DMS 273 (cell line): ENCODE measurements at regions not wholly inside any gene's neighbourhood (a gene's known extent, or its start where the extent isn't known, plus 50 kb on each side); places are given as distances from the start of the nearest gene placed in this dataset.

ENCODE experiments used
- DNase-seq: peaks from one replicate; lab custom pipeline; 2025; ENCODE audit not compliant: unreplicated experiment; lab: John Stamatoyannopoulos, UW

DNA sequence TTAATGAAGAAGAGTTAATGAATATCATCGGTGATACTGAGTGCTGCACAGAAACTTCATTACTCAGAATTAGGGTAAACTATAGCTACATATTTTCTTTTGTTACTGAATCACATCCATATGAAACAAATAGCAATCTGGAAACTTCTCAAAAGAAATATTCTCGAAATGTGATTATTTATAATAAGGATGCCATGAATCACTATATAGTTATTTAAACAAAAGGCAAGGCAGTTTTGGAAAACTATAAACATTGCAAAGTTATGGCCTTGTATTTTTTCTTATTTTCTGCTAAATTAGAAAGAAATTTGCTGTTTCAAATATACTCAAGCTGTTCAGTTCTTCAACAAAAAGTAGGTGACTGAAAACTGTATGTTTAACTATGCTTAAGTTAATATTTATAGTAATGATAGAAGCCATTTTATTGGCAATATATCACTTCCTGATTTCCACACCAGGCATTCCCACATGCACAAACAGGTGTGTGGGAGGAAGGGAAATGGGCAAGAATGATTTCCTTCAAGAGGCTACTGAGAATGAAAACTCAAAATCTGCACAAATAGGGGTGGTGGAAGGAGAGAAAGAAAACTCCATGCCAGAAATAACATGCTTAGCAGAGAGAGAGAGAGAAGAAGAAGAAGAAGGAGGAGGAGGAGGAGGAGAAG is 74.5 kb upstream of the FRY start:
- DNase-seq = no peak

- no peak for DNase-seq
These were observed 73.8 kb upstream of the FRY start for GRCh38 chr13:31957772-31958171.

DNA sequence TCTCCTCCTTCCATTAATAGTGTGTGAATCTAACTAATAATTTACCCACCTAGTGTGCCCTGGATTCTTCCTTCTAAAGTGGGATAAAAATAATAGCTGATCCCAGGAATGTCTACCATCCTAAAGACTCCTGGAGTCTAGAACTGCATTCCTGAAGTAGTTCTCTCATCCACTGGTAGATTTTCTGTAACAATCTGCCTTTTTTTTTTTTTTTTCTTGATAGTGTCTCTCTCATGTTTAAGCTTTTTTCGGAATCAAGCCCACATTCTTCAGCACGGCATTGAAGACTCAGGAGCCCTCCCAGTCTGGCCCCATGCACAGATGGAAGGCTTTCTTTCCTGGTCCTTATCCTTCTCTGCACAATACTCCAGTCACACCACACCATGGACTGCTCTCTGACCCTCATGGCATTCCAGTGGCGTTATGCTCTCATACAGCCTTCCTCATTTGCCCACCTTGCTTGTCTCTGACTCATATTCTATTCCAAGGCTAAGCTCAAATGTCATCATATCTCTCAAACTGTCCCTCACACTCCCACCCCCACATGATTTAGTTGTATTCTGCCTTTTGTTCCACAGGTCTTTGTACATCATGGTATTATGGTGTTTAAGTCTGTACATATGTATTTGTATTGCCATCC is 68.7 kb upstream of the FRY start:
- DNase-seq = no peak

DNA sequence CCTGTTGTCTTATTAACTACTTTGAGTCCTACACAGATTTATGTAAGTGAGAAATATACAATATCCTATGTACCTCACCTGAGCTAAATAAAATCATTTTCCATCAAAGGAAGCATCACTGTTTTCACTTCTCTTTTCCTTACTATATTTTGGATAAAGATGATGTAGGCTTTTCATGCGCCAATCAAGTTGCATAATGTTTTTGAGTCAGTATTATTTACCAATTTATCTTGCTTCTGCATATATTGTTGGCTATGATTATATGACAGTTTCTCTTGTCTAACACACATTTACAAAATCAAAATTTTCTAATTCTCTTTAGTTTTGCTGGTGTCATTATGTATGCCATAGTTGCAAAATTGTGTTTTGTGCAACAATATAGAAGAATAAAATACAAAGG is 67.9 kb upstream of the FRY start:
- no peak for DNase-seq

DNA sequence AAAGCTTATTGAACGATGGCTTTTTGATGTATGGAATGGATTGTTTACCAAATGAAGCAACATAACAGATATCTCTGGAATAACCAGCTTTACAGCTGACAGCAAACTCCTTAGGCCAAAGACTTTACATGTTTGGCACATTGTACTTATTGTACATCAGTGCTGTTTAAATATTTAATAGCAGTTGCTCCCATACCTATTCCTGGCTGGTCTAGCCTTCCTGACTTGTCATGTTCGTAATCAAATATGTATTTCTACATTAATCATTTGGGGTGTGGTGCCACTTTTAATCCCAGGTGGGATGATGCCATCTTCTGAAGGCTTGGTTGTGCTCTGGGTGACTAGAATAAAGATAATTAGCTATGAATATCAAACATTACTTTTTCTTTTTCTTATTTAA is 67.4 kb upstream of the FRY start:
- DNase-seq = no peak

- DNase-seq = no peak
These were observed 66.1 kb upstream of the FRY start for GRCh38 chr13:31965361-31966066.

- DNase-seq = peak; percentile 33
These were observed 64.4 kb upstream of the FRY start for GRCh38 chr13:31967155-31967554.

- peak; percentile 1 for DNase-seq
These were observed 63.1 kb upstream of the FRY start for GRCh38 chr13:31968473-31968872.

DNA sequence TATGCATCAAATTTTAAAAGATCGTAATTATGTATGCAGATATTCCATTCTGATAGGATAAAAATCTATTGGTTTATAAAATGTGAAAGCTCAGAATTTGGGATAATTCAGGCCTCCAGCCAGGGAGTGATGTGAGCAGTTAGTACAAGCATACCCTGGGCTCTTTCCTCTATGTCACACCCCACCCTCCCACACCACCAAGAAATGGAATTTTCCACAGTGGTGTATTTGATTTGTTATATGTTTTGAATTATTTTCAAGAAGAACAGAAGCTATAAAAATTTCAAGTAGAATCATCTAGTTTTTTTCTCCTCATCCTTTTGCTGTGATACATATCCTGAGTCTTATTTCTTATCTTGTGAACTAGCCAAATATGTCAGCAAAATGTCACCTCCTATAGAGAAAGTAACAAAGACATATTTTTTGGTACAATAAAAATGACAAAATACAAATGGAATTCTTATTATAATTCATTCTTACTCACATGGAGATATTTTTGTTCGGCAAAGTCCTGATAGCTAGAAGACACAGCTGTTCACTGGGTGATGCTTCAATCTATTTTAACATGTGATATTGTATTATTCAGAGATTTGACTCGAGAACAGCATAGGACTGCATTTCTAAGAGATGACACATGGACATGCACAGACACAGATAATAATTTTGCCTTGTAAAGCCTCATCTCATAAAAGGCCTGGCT is 61.2 kb upstream of the FRY start:
- no peak for DNase-seq

DNA sequence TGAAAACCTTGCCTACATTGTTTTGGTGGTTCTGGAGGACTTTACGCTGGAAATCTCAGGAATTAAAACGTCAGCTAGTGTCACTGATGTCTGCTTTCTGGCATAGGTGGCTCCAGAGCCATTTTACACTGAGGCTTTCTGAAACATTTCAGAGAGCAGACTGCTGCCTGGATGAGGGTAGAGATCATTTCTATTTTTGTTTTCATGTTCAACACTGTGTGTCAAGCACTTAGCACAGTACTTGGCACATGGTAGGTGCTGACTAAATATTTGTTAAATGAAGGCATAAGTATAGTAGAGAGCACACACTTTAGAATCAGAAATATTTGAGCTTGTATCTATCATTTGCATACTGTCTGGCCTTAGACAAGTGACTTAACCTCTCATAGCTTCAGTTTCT is 59.1 kb upstream of the FRY start:
- no peak for DNase-seq

DNA sequence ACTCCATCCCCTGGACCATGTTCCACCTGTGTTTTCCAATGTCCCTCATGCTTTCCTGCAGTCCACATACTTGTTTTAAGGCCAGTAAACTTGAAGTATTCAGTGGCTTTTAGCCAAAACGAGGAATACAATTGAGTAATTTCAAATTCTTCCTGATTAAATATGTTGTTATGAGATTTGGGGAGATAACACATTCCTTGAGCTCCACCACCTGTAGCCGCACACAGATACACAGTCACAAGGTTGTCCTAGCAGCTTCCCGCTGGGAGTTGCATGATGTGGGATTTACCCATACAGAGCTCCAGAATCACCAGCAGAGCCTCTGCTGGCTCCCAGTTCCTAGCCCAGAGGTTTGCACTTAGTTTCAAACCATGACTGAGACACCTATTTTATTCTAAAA is 53.6 kb upstream of the FRY start:
- no peak for DNase-seq

DNA sequence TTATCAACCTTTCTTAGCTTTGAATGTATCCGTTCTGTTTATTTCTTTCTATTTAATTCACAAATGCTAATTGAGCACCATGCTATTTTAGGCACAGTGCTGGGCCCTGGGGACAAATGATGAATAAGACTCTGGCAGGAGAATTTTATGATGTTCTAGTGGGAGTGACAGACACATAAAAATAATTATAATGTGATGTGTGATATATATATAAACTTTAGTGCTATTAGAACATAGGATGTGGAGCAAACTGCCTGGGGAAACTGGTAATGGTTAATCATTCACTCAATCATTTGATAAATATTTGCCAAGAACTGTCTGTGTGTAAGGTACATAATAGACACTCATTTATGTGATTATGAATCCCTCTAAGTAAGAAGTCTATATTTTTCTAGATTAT is 50.7 kb upstream of the FRY start:
- no peak for DNase-seq
